HepG2 (cell line): ENCODE measurements at regions not wholly inside any gene's neighbourhood (a gene's known extent, or its start where the extent isn't known, plus 50 kb on each side); places are given as distances from the start of the nearest gene placed in this dataset.

ENCODE experiments used
- ATAC-seq: fragments of 200-7000 bp; cut with Tn5 transposase; 3 replicates; pipeline ENCODE4 v1.9.1; 2020; ENCODE audit warnings: mild to moderate bottlenecking, moderate library complexity
- BruUV-seq: library from RNA; stranded (reverse); fragments of 400-500 nt; replicated peaks from 2 replicates; lab custom pipeline; 2021; lab: Mats Ljungman, UMichigan
- CTCF ChIA-PET: fragments of 300-600 bp; formaldehyde crosslinking; extraction: SDS; loops from one replicate; lab custom pipeline; 2021; ENCODE audit warnings: low total read pairs, inconsistent platforms, low intra/inter-chr PET ratio; lab: Yijun Ruan, JAX
- POLR2A ChIA-PET: fragments of 350-600 bp; sonication (Branson Sonifier 250); formaldehyde crosslinking; loops from one replicate; lab custom pipeline; 2020; ENCODE audit warnings: antibody characterized with exemption, inconsistent platforms; lab: Yijun Ruan, JAX
- DNase-seq: peaks from one replicate; pipeline ENCODE4 v3.0.0-alpha.2; 2015; ENCODE audit warnings: low spot score
- FAIRE-seq: peaks from 3 replicates; lab custom pipeline; 2011; peaks lifted over from hg19 to GRCh38; lab: Jason Lieb, UNC
- H2AFZ ChIP-seq: one replicate; pipeline ENCODE4 v1.6.1; 2011; ENCODE audit warnings: low read length, inconsistent platforms
- H3K27ac ChIP-seq: fragments of 300-600 bp; 3 replicates; pipeline ENCODE4 v1.8.0; 2011; ENCODE audit warnings: mixed run types, mild to moderate bottlenecking, mixed read lengths, low read length, inconsistent platforms; ENCODE audit not compliant: insufficient read depth; ENCODE audit errors: extremely low read length
- H3K27me3 ChIP-seq, 2 experiments: fragments of 200-600 bp in 1 of 2; 2 replicates in 1 of 2; 3 replicates in 1 of 2; pipeline versions ENCODE4 v1.6.0 to v1.8.0; 2011; ENCODE audit warnings: low read length in 2 of 2, mild to moderate bottlenecking in 2 of 2, moderate library complexity in 2 of 2, inconsistent platforms in 1 of 2; ENCODE audit not compliant: insufficient read depth in 2 of 2, control insufficient read depth in 1 of 2
- H3K36me3 ChIP-seq, 2 experiments: fragments of 200-600 bp in 1 of 2; replicated peaks in 1 of 2; 2 replicates in 1 of 2; 3 replicates in 1 of 2; pipeline versions ENCODE4 v1.5.1 to v1.8.0; 2011; ENCODE audit warnings: low read length in 2 of 2, inconsistent platforms in 1 of 2; ENCODE audit not compliant: insufficient read depth in 2 of 2, control insufficient read depth in 1 of 2
- H3K4me1 ChIP-seq: 2 replicates; pipeline ENCODE4 v1.5.1; 2012; ENCODE audit warnings: low read length, inconsistent platforms; ENCODE audit not compliant: insufficient read depth
- H3K4me2 ChIP-seq: 2 replicates; pipeline ENCODE4 v1.6.0; 2011; ENCODE audit warnings: low read depth, low read length, inconsistent platforms
- H3K4me3 ChIP-seq, 3 experiments: fragments of 200-600 bp in 1 of 3; sonication (generic), shearing (Covaris generic) in 1 of 3; replicated peaks in 1 of 3; 2 replicates each; pipeline ENCODE4 v1.5.1; 2011 to 2016; ENCODE audit warnings: low read length in 3 of 3, inconsistent platforms in 2 of 3, low read depth in 2 of 3, mild to moderate bottlenecking in 2 of 3, control low read depth in 1 of 3, mixed read lengths in 1 of 3; ENCODE audit not compliant: insufficient read depth in 1 of 3
- H3K79me2 ChIP-seq: one replicate; pipeline ENCODE4 v1.6.1; 2011; ENCODE audit warnings: low read length, inconsistent platforms; ENCODE audit not compliant: insufficient read depth
- H3K9ac ChIP-seq: 2 replicates; pipeline ENCODE4 v1.6.0; 2011; ENCODE audit warnings: mild to moderate bottlenecking, low read depth, low read length, inconsistent platforms; ENCODE audit not compliant: insufficient read depth
- H3K9me3 ChIP-seq: 2 replicates; pipeline ENCODE4 v1.5.1; 2012; ENCODE audit warnings: mild to moderate bottlenecking, low read length
- H4K20me1 ChIP-seq: 2 replicates; pipeline ENCODE4 v1.6.0; 2011; ENCODE audit warnings: inconsistent platforms, mild to moderate bottlenecking, low read length, moderate library complexity; ENCODE audit not compliant: insufficient read depth
- RNF2 ChIP-seq: fragments of 450-650 bp; conservative IDR thresholded peaks from 2 replicates; pipeline ENCODE4 v1.6.1; 2016; ENCODE audit warnings: low read depth
- ZFP36L2 ChIP-seq: sonication (generic); formaldehyde crosslinking; IDR thresholded peaks from 2 replicates; pipeline ENCODE4 v1.4.0; 2020; ENCODE audit warnings: missing genetic modification reagents
- WGBS: methylation state at CpG from one replicate; pipeline ENCODE4 v1.1.6; 2017; ENCODE audit warnings: low lambda C conversion rate; 5-methylcytosine and 5-hydroxymethylcytosine counted together
- in situ Hi-C: cut with HindIII; loops from 2 replicates; pipeline ENCODE4 v1.10.0; 2017; ENCODE audit warnings: low pct_unique_long_range_greater_than_20kb; ENCODE audit not compliant: extremely low pct_ligation_motif_present
- intact Hi-C: fragments of 100-400 bp; cut with micrococcal nuclease; formaldehyde crosslinking; loops from one replicate; pipeline ENCODE4 v1.10.0; 2022; ENCODE audit not compliant: unreplicated experiment
- TF ChIP-seq, protein P1 (sequence below): fragments of 450-650 bp; IDR thresholded peaks from 2 replicates; pipeline ENCODE4 v1.6.1; 2016
- TF ChIP-seq, protein P2 (sequence below): sonication (generic); formaldehyde crosslinking; IDR thresholded peaks from 2 replicates; pipeline ENCODE4 v1.4.0; 2020; ENCODE audit warnings: missing genetic modification reagents

DNA sequence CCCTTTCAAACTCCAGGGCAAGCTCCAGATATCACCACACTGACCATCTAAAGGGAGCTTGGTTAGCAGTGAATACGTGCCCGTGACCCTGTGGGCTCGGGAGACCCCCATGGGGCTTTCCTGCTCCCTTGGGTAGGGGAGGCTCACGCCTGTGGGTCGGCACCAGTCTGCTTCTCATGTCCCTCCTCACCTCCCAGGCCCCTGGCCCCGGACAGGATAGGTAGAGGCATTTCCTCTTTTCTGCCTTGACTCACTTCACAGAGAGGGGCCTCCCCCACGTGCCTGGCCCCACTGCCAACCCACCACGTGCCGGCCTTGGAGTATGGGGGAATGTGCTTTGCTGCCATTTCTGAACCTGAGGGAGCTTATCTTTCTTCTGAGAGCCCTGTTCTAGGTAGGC, 131.3 kb upstream of the FAM20C start:
- no peaks in the 10 kb centered on the region for H3K36me3 ChIP-seq
- H2AFZ ChIP-seq = no peak overlapping the region
- 6% methylated on average over 6 of the region's 9 CpGs for WGBS
- POLR2A ChIA-PET = no interaction called here
- TF ChIP-seq ZFP36L2 (CRISPR knock-in tag) = no peak
- TF ChIP-seq, protein P1, sequence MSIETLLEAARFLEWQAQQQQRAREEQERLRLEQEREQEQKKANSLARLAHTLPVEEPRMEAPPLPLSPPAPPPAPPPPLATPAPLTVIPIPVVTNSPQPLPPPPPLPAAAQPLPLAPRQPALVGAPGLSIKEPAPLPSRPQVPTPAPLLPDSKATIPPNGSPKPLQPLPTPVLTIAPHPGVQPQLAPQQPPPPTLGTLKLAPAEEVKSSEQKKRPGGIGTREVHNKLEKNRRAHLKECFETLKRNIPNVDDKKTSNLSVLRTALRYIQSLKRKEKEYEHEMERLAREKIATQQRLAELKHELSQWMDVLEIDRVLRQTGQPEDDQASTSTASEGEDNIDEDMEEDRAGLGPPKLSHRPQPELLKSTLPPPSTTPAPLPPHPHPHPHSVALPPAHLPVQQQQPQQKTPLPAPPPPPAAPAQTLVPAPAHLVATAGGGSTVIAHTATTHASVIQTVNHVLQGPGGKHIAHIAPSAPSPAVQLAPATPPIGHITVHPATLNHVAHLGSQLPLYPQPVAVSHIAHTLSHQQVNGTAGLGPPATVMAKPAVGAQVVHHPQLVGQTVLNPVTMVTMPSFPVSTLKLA = peak; percentile 29; the same call in 1 of the 2 replicates
- H3K4me2 ChIP-seq = no peak overlapping the region
- H4K20me1 ChIP-seq = no peaks in the 10 kb centered on the region
- no peak overlapping the region for H3K9ac ChIP-seq
- FAIRE-seq (no peak), DNase-seq (no peak), ATAC-seq (no peak)
- BruUV-seq = no TSS peak
- H3K27me3 ChIP-seq = peaks cover 7 to 47% of the 10 kb centered on the region in 2 experiments; a peak in 3 of 5 replicates
- H3K27ac ChIP-seq = no peak overlapping the region
- no peaks in the 10 kb centered on the region for H3K4me1 ChIP-seq
- H3K4me3 ChIP-seq = no peak overlapping the region
- H3K9me3 ChIP-seq = no peaks in the 10 kb centered on the region
- H3K79me2 ChIP-seq = no peaks in the 10 kb centered on the region
- intact Hi-C loops (no loop called here), in situ Hi-C loops (no loop called here)
- CTCF ChIA-PET = no interaction called here

DNA sequence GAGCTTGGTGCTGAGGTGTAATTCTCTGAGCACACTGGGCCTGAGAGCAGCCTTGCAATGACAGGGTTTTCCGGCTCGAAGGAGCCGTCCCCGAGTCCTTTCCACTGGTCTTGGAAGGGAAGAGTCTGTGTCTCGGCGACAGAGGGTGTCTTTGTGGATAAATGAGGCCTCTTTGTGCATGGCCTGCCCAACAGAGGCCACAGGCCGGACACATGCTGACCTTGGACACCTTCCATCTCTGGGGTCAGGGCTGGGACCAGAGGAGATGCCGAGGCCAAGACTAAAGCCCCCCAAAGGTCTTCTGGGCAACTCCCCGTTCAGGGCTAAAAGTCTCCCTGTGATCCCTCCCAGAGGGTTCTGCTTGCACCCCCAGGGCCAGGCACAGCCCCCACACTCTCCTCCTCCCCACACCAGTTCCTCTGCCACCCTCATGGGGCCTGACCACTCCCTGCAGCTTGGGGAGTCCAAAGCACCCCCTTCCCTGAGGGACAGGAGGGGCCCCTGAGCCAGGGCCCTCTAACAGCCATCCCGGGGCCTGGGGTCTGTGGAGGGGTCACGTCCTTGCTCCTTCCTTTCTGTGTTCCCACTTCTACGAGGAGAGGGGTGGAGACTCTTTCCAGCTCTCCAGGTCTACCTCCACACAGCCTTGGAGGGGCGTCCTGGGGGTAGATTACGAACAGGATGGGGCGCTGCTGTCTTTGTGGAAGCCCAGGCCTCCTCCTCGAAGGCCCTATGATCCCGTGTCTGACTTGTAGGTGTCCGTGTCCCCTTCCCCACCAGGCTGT, 130.6 kb upstream of the FAM20C start:
- no peak for DNase-seq
- FAIRE-seq = no peak
- Histone ChIP-seq H3K36me3 (no peaks in the 10 kb centered on the region), H3K4me2 (no peak overlapping the region), H3K9me3 (no peaks in the 10 kb centered on the region), H3K79me2 (no peaks in the 10 kb centered on the region), H3K4me1 (no peaks in the 10 kb centered on the region), H3K27me3 (peaks cover 6 to 47% of the 10 kb centered on the region in 2 experiments; a peak in 3 of 5 replicates), H3K9ac (no peak overlapping the region), H3K27ac (no peak overlapping the region), H4K20me1 (no peaks in the 10 kb centered on the region), H3K4me3 (no peak overlapping the region), H2AFZ (no peak overlapping the region)
- WGBS = 14% methylated on average over 13 of the region's 18 CpGs
- in situ Hi-C loops (no loop called here), intact Hi-C loops (no loop called here)
- ChIA-PET CTCF (no interaction called here), POLR2A (no interaction called here)
- BruUV-seq = no TSS peak
- no peak for ATAC-seq
- TF ChIP-seq RNF2 = no peak
- TF ChIP-seq, protein P2, sequence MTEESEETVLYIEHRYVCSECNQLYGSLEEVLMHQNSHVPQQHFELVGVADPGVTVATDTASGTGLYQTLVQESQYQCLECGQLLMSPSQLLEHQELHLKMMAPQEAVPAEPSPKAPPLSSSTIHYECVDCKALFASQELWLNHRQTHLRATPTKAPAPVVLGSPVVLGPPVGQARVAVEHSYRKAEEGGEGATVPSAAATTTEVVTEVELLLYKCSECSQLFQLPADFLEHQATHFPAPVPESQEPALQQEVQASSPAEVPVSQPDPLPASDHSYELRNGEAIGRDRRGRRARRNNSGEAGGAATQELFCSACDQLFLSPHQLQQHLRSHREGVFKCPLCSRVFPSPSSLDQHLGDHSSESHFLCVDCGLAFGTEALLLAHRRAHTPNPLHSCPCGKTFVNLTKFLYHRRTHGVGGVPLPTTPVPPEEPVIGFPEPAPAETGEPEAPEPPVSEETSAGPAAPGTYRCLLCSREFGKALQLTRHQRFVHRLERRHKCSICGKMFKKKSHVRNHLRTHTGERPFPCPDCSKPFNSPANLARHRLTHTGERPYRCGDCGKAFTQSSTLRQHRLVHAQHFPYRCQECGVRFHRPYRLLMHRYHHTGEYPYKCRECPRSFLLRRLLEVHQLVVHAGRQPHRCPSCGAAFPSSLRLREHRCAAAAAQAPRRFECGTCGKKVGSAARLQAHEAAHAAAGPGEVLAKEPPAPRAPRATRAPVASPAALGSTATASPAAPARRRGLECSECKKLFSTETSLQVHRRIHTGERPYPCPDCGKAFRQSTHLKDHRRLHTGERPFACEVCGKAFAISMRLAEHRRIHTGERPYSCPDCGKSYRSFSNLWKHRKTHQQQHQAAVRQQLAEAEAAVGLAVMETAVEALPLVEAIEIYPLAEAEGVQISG (CRISPR knock-in tag) = no peak
- TF ChIP-seq, all 625 proteins: peak for 0
